Right atrium auricular region (tissue), 2 donors: ENCODE measurements at regions not wholly inside any gene's neighbourhood (a gene's known extent, or its start where the extent isn't known, plus 50 kb on each side); places are given as distances from the start of the nearest gene placed in this dataset.

Source experiments
- DNase-seq: peaks from one replicate; pipeline ENCODE4 v3.0.0-alpha.2; 2019; ENCODE audit warnings: low spot score
- H3K27ac ChIP-seq, 2 donors: fragments of 200-600 bp; sonication (generic); 1 replicate in 1 of 2; 2 replicates in 1 of 2; pipeline ENCODE4 v1.5.1; 2016 to 2019
- H3K27me3 ChIP-seq, 2 donors: fragments of 200-600 bp; sonication (generic); one replicate each; pipeline versions ENCODE4 v1.5.1 to v1.6.0; 2017 to 2019
- H3K36me3 ChIP-seq: fragments of 200-600 bp; sonication (generic); one replicate; pipeline ENCODE4 v1.5.1; 2016
- H3K4me1 ChIP-seq, 2 donors: fragments of 200-600 bp; sonication (generic); one replicate each; pipeline versions ENCODE4 v1.5.1 to v1.6.0; 2017 to 2019
- H3K4me3 ChIP-seq, 2 donors: fragments of 200-600 bp; sonication (generic); 1 replicate in 1 of 2; 2 replicates in 1 of 2; pipeline ENCODE4 v1.5.1; 2017 to 2019; ENCODE audit warnings: mild to moderate bottlenecking in 1 of 2, moderate library complexity in 1 of 2
- H3K9me3 ChIP-seq, 2 donors: fragments of 200-600 bp; sonication (generic); one replicate each; pipeline ENCODE4 v1.5.1; 2019
- TF ChIP-seq, protein P1 (sequence below), 2 donors: fragments of 200-600 bp; sonication (generic); IDR thresholded peaks; one replicate each; pipeline ENCODE4 v1.5.1; 2019; ENCODE audit warnings: antibody characterized with exemption in 2 of 2

DNA sequence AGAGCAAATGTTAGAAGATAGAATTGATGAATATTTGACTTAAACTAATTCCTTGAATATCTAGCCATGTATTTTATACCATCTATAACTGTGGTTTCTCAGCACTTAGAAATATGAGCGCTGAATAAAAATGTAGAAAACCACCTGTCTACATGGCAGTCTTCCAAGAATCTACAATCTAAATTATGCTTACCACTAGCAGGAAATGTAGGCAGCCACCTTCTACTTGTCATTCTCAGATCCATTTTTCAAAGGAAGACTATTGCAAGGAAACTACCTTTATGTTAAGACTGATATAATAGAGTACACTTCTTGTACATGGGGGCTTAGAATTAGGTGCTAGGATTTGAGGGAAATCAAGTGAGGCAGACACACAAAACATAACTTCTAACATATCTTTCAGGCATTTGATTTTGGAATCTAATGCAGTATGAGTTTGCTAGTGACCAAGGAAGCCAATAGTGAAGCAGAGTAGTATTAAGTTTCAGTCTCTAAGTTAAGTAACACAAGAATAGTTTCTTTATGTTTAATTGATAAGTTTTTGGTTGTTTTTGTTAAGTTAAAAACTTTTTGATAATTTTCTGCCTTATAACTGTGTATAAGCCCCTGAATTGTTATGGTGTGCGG is 175.9 kb upstream of the ITGA4 start:
- no peaks in the 10 kb centered on the region for H3K9me3 ChIP-seq
- no peak overlapping the region for H3K27ac ChIP-seq
- H3K4me3 ChIP-seq, result no peak overlapping the region
- DNase-seq, result no peak
- H3K4me1 ChIP-seq, result no peaks in the 10 kb centered on the region
- no peaks in the 10 kb centered on the region for H3K27me3 ChIP-seq
- TF ChIP-seq, protein P1, sequence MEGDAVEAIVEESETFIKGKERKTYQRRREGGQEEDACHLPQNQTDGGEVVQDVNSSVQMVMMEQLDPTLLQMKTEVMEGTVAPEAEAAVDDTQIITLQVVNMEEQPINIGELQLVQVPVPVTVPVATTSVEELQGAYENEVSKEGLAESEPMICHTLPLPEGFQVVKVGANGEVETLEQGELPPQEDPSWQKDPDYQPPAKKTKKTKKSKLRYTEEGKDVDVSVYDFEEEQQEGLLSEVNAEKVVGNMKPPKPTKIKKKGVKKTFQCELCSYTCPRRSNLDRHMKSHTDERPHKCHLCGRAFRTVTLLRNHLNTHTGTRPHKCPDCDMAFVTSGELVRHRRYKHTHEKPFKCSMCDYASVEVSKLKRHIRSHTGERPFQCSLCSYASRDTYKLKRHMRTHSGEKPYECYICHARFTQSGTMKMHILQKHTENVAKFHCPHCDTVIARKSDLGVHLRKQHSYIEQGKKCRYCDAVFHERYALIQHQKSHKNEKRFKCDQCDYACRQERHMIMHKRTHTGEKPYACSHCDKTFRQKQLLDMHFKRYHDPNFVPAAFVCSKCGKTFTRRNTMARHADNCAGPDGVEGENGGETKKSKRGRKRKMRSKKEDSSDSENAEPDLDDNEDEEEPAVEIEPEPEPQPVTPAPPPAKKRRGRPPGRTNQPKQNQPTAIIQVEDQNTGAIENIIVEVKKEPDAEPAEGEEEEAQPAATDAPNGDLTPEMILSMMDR (IDR thresholded peaks at IDR 0.05), result no peak
- no peaks in the 10 kb centered on the region for H3K36me3 ChIP-seq

DNA sequence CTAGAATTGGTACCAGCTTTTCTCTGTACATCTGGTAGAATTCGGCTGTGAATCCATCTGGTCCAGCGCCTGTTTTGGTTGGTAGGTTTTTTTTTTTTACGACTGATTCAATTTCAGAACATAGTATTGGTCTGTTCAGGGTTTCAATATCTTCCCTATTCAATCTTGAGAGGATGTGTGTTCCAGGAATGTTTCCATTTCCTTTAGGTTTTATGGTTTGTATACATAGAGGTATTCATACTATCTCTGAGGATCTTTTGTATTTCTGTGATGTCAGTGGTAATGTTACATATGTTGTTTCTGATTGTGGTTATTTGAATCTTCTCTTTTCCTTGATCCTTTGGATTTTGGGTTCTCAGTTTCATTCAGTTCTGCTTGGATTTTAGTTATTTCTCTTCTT is 172.1 kb upstream of the ITGA4 start:
- no peak overlapping the region for H3K4me3 ChIP-seq
- H3K27me3 ChIP-seq, result no peaks in the 10 kb centered on the region
- TF ChIP-seq, protein P1 (IDR thresholded peaks at IDR 0.05), result no peak
- no peak overlapping the region for H3K27ac ChIP-seq
- DNase-seq, result no peak
- no peaks in the 10 kb centered on the region for H3K36me3 ChIP-seq
- no peaks in the 10 kb centered on the region for H3K4me1 ChIP-seq
- H3K9me3 ChIP-seq, result no peaks in the 10 kb centered on the region

DNA sequence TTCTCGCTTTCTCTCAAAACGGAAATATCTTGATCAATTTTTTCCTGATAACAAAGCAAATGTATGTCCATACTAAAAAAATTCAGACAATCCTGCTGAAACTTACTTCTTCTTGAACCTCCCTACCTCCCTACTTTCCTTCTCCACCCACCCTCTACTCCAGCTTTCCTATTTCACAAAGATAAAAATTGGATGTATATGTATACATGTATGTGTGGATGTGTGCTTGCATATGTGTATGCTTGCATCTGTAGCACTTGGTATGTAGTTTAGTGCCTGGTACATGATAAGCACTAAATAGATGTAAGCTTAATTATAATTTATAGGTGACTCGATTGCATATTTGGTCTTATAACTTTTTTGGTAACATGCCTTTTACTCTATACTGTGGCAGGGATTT is 167.5 kb upstream of the ITGA4 start:
- TF ChIP-seq, protein P1 (IDR thresholded peaks at IDR 0.05), result no peak
- no peaks in the 10 kb centered on the region for H3K36me3 ChIP-seq
- DNase-seq, result no peak
- no peak overlapping the region for H3K27ac ChIP-seq
- H3K4me1 ChIP-seq, result no peaks in the 10 kb centered on the region
- H3K27me3 ChIP-seq, result no peaks in the 10 kb centered on the region
- H3K9me3 ChIP-seq, result no peaks in the 10 kb centered on the region
- H3K4me3 ChIP-seq, result no peak overlapping the region

DNA sequence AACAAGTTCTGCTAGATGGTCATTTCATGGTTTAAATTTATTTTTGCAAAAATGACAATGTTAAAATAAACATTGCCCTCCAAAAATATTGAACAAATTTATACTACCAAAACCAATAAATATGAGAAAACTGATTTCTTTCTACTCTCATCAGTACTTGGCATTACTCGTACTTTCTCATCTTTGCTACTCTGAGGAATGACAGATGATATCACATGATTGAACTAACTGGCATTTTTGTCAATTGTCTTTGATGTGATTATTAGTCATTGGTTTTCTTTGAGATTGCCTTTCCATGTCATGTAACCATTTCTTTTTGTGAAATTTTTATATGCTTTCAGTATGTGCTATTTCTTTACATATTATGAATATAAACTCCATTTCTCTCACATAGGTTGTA is 167.0 kb upstream of the ITGA4 start:
- no peaks in the 10 kb centered on the region for H3K27me3 ChIP-seq
- H3K4me3 ChIP-seq, result no peak overlapping the region
- H3K4me1 ChIP-seq, result no peaks in the 10 kb centered on the region
- no peak for DNase-seq
- TF ChIP-seq, protein P1 (IDR thresholded peaks at IDR 0.05), result no peak
- H3K36me3 ChIP-seq, result no peaks in the 10 kb centered on the region
- no peak overlapping the region for H3K27ac ChIP-seq
- peaks cover 0 to 4% of the 10 kb centered on the region in 2 donors for H3K9me3 ChIP-seq

DNA sequence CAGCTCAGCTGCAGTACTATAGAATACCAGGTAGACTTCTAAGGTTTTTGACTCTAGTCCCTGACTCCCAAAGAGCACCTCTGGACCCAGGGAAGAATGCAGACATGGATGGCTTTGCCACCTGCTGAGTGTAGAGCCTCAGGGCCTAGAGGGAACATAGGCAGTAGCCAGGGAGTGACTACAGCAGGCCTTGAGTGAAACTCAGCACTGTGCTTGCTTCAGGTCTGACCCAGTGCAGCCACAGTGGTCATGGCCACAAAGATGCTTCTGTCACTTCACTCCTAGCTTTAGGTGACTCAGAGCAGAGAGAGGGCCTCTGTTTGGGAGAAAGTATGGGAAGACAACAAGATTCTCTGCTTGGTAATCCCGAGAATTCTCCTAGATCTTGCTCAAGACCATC is 162.2 kb upstream of the ITGA4 start:
- Histone ChIP-seq H3K4me3 (no peak overlapping the region), H3K9me3 (peaks cover 7 to 15% of the 10 kb centered on the region in 2 donors), H3K4me1 (no peaks in the 10 kb centered on the region), H3K27me3 (no peaks in the 10 kb centered on the region), H3K36me3 (no peaks in the 10 kb centered on the region), H3K27ac (no peak overlapping the region)
- TF ChIP-seq, protein P1 (IDR thresholded peaks at IDR 0.05), result no peak
- no peak for DNase-seq
